ENCODE measurements at regions not wholly inside any gene's neighbourhood (a gene's known extent, or its start where the extent isn't known, plus 50 kb on each side); places are given as distances from the start of the nearest gene placed in this dataset.
"Not testable (repeated sequence)": the region's sequence is repeated elsewhere in the genome, so short reads cannot be mapped to it uniquely, and the experiment has no call there.

- DNase-seq (ENCODE audit: extremely low read depth in 1 of 11, low read depth in 9 of 11, low spot score in 4 of 11) = peak in 1 of 11 donors; percentile 9
Observed at GRCh38 chr15:98083203-98083910, 122.9 kb downstream of the ARRDC4 start.

DNA sequence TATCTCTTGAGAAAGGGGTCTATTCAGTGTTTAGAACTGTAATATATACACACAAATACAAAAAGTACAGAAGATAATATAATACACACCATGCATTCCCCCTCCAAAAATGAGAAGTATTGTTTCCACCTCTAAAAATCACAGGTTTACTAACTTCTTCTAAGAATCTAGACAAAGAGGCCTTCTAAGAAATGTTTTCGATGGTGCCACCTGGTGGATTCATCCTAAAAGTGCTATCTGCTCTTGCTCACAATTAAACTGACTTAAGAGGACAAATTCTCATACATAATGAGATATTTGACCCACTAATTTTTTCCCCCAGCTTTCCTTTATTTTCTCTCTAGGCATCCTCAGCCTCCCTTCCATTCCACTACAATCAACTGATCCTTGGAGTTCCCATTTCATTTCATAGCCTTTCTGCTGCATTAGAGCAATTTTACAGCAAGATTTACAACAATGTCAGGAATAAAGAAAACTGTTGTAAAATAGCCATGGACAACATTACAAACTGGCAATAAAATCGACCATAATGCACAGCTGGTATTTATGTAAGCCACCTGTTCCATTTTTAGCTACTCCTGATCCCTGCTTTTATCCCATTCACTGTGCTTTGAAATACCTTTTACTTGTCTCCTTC lies 124.6 kb downstream of the ARRDC4 start:
- DNase-seq (ENCODE audit: extremely low read depth in 1 of 11, low read depth in 9 of 11, low spot score in 4 of 11) = peak in 10 of 11 donors; percentile 43 to 77 (median 54)

GRCh38 chr15:98088307-98088945 lies 127.9 kb downstream of the ARRDC4 start:
- DNase-seq (ENCODE audit: extremely low read depth in 1 of 11, low read depth in 9 of 11, low spot score in 4 of 11) = not testable (repeated sequence)

GRCh38 chr15:98089352-98089751 lies 128.8 kb downstream of the ARRDC4 start:
- not testable (repeated sequence) for DNase-seq (ENCODE audit: extremely low read depth in 1 of 11, low read depth in 9 of 11, low spot score in 4 of 11)

DNA sequence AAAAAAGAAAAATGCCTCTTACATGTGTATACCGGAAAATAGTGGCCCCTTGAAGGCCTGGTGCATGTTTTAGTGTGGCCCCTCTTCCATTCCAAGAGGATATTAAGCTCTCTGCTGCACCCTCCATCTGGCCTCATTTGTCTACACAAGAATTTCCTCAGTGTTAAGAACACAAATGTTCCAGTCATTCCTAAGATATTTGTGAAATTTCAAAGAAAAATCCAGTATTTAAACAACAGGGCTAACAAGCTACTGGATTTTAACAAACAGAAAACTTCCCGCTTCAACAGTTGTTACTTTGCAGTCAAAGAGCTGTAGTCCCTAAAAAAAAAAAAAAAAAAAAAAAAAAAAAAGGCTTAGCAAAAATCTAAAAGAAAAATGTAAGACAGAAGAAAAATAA lies 137.5 kb downstream of the ARRDC4 start:
- not testable (repeated sequence) for DNase-seq (ENCODE audit: extremely low read depth in 1 of 11, low read depth in 9 of 11, low spot score in 4 of 11)

DNA sequence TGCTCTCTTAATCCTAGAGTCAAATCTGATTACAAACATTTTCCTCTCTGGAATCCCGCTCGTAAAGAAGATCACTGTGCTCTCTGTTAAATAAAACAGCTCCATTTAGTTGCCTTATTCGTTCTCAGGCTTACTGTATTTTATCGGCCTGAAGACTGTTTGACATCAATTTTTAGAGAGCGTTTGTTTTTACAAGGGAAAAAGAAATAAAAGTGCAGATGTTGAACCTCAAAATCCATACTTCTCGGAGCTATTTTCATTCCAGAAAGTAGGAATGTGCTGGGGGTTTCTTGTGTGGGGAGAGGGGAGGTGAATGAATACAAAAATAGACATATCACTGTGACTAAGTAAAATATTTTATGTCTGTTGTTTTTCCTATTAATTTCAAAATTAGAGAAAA lies 140.1 kb downstream of the ARRDC4 start:
- peak in 2 of 11 donors; percentile 29 to 32 for DNase-seq (ENCODE audit: extremely low read depth in 1 of 11, low read depth in 9 of 11, low spot score in 4 of 11)

GRCh38 chr15:98103570-98103969 lies 143.1 kb downstream of the ARRDC4 start:
- DNase-seq (ENCODE audit: extremely low read depth in 1 of 11, low read depth in 9 of 11, low spot score in 4 of 11) = no peak

DNA sequence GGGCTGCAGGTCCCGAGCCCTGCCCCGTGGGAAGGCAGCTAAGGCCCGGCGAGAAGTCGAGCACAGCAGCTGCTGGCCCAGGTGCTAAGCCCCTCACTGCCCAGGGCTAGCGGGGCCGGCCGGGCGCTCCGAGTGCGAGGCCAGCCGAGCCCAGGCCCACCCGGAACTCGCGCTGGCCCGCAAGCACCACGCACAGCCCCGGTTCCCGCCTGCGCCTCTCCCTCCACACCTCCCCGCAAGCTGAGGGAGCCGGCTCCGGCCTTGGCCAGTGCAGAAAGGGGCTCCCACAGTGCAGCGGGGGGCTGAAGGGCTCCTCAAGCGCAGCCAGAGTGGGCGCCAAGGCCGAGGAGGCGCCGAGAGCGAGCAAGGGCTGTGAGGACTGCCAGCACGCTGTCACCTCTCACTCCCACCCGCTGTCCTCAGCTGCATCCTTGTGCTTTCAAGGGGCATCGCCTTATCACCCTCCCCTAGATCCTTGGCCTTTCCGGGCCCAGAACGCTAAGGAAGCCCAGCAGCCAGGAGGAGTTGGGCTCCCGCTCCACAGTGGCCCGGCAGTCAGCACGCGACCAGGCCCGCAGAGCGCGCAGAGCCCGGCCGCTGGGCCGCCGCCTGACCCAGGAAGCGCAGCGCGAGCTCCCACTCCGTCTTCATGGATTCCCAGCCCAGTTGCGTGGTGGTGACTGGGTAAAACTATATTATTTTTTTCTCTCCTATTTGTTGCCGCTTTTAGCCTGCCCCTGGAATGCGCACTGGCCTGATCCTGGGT lies 144.1 kb downstream of the ARRDC4 start:
- DNase-seq (ENCODE audit: extremely low read depth in 1 of 11, low read depth in 9 of 11, low spot score in 4 of 11) = not testable (repeated sequence)

- DNase-seq (ENCODE audit: extremely low read depth in 1 of 11, low read depth in 9 of 11, low spot score in 4 of 11) = not testable (repeated sequence)
Observed at GRCh38 chr15:98106615-98107194, 146.2 kb downstream of the ARRDC4 start.

- DNase-seq (ENCODE audit: extremely low read depth in 1 of 11, low read depth in 9 of 11, low spot score in 4 of 11) = no peak
Observed at GRCh38 chr15:98111806-98112205, 151.3 kb downstream of the ARRDC4 start.

DNA sequence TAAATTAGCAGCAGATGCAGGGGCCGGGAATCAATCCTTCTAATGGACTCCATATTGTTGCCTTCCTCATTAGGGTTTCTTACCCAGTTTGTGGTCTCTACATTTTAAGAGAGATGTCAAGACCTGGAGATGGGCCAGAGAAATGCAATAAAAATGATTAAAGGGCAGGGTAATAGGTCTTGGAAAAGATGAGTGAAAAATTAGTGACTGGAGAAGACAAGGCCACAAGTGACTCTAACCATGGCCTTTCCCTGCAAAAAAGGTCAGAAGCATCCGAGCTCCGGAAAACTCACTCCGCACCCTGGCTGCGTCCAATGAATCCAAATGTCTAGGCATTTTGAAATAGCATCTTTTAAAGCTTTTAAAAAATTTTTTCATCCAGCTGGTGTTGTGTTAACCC lies 152.8 kb downstream of the ARRDC4 start:
- DNase-seq (ENCODE audit: extremely low read depth in 1 of 11, low read depth in 9 of 11, low spot score in 4 of 11) = peak; percentile 54 to 82 (median 67)

- no peak for DNase-seq (ENCODE audit: extremely low read depth in 1 of 11, low read depth in 9 of 11, low spot score in 4 of 11)
Observed at GRCh38 chr15:98120561-98120960, 160.1 kb downstream of the ARRDC4 start.

- peak in 4 of 11 donors; percentile 37 to 41 (median 38) for DNase-seq (ENCODE audit: extremely low read depth in 1 of 11, low read depth in 9 of 11, low spot score in 4 of 11)
Observed at GRCh38 chr15:98121536-98121935, 161.0 kb downstream of the ARRDC4 start.

DNA sequence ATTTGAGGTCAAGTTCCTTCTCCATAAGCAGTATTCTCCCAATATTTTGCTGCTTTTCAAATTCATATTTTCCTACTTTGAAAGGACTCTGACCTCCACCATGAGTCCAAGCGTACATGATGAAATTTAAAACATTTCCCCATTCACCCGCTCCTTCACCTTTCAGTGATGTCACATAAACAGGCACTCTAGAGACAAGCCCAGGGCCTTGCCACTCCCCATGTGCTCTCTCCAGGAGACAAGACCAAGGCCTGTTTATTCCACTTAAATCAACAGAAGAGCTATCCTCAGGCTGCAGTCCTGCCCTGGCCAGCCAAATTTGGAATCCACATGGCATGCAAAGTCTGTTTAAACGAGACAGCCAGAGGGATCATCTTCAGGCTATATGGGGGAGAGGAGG lies 161.5 kb downstream of the ARRDC4 start:
- DNase-seq (ENCODE audit: extremely low read depth in 1 of 11, low read depth in 9 of 11, low spot score in 4 of 11) = no peak

GRCh38 chr15:98123297-98123696 lies 162.8 kb downstream of the ARRDC4 start:
- no peak for DNase-seq (ENCODE audit: extremely low read depth in 1 of 11, low read depth in 9 of 11, low spot score in 4 of 11)

DNA sequence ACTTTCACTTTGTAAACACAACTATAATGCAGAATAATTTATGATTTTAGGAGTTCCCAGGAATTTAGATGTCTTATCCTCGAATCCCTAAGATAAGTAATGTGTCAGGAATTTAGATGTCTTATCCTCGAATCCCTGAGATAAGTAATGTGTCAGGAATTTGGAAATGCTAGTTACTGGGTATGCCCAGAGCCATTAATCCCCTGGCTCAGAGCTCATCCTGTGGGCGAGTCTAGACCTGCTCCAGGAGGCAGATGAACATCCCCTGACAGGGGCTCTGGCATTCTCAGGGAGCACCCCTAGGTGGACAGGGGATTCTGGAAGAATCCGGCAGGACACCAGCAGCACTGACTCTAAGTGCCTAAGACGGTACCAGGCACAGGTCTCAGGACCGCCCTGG lies 163.3 kb downstream of the ARRDC4 start:
- DNase-seq (ENCODE audit: extremely low read depth in 1 of 11, low read depth in 9 of 11, low spot score in 4 of 11) = no peak

- no peak for DNase-seq (ENCODE audit: extremely low read depth in 1 of 11, low read depth in 9 of 11, low spot score in 4 of 11)
Observed at GRCh38 chr15:98124581-98124980, 164.1 kb downstream of the ARRDC4 start.

DNA sequence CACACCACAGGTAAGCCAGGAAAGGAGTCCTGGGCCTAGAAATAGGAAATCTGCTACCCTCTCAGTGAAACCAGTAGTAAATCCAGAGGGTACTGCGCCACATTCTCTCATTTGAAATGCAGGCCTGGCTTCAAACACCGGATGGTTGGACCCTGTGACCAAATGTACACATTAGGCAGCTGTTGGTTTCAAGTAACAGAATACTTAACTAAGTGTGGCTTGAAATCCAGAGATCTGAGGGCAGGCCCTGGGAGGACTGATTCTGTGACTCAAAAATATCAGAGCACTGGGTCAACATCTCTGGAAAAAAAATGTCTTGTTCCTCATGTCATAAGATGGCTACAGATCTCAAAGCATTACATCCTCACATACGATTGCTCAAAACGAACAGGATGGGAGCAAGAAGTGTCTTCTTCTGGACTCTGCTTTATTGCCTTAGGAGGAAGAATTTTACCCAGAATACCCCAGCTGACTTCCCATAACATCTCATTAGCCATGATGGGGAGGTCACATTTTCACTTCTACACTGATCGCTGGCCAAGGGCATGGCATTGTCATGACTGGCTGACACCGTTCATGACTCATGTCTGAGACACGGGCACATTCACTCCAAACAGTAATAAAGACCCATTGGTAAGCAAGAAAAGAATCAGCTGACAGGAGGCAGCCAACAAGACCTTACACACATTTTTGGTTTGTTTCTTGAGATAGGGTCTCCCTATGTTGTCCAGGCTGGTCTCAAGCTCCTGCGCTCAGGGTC lies 166.0 kb downstream of the ARRDC4 start:
- DNase-seq (ENCODE audit: extremely low read depth in 1 of 11, low read depth in 9 of 11, low spot score in 4 of 11) = no peak

DNA sequence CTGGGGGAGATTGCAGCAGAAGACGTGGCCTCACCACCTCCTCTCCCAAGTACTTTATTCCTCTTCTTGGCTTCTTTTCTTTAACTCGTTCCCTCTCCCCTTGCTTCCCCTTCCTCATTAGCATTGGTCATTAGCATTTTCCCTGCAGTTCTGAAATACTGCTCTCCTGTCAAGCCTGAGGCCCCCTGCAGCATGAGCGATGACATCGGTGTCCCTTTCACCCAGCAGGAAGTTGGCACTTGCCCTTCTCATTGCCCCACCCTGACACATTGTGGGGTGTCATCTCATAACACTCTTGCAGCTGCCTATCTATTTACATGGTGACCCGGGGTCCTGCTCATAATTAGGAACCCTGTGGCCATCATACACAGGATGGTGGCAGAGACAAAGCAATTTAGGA lies 167.1 kb downstream of the ARRDC4 start:
- DNase-seq (ENCODE audit: extremely low read depth in 1 of 11, low read depth in 9 of 11, low spot score in 4 of 11) = no peak
